IMR-90 (cell line): ENCODE measurements at regions not wholly inside any gene's neighbourhood (a gene's known extent, or its start where the extent isn't known, plus 50 kb on each side); places are given as distances from the start of the nearest gene placed in this dataset.

ENCODE experiments used
- ATAC-seq: fragments of 200-7000 bp; cut with Tn5 transposase; 2 replicates; pipeline ENCODE4 v1.9.1; 2020; ENCODE audit warnings: low read depth, mild to moderate bottlenecking, moderate library complexity
- BruUV-seq: library from RNA; stranded (reverse); fragments of 400-500 nt; replicated peaks from 2 replicates; lab custom pipeline; 2021; lab: Mats Ljungman, UMichigan
- CTCF ChIA-PET: fragments of 300-600 bp; formaldehyde crosslinking; extraction: SDS; loops from one replicate; lab custom pipeline; 2021; ENCODE audit warnings: antibody characterized with exemption; lab: Yijun Ruan, JAX
- POLR2A ChIA-PET: fragments of 300-600 bp; sonication (Branson Sonifier 250); formaldehyde crosslinking; loops from one replicate; lab custom pipeline; 2022; ENCODE audit warnings: antibody characterized with exemption; ENCODE audit not compliant: unreplicated experiment; lab: Charles Lee
- DNase-seq: peaks from one replicate; pipeline ENCODE4 v3.0.0; 2013
- H2AFZ ChIP-seq: replicated peaks from 2 replicates; pipeline ENCODE3; 2013; ENCODE audit warnings: low read length, mild to moderate bottlenecking; ENCODE audit not compliant: poor library complexity
- H2AK5ac ChIP-seq: 2 replicates; pipeline ENCODE4 v1.6.1; 2013; ENCODE audit warnings: low read depth, low read length, inconsistent platforms
- H2AK9ac ChIP-seq: replicated peaks from 2 replicates; pipeline ENCODE3; 2013; ENCODE audit warnings: mild to moderate bottlenecking, low read depth, low read length, moderate library complexity; ENCODE audit not compliant: poor library complexity
- H2BK120ac ChIP-seq: 2 replicates; pipeline ENCODE4 v1.6.1; 2013; ENCODE audit warnings: low read depth, low read length, inconsistent platforms
- H2BK15ac ChIP-seq: 3 replicates; pipeline ENCODE4 v1.6.1; 2013; ENCODE audit warnings: low read depth, low read length, inconsistent platforms
- H2BK20ac ChIP-seq: 2 replicates; pipeline ENCODE4 v1.6.1; 2013; ENCODE audit warnings: low read depth, mild to moderate bottlenecking, inconsistent platforms, low read length, moderate library complexity
- H2BK5ac ChIP-seq: 2 replicates; pipeline ENCODE4 v1.6.1; 2013; ENCODE audit warnings: mild to moderate bottlenecking, low read depth, low read length, inconsistent platforms; ENCODE audit not compliant: poor library complexity, severe bottlenecking
- H3K14ac ChIP-seq: replicated peaks from 2 replicates; pipeline ENCODE4 v1.6.1; 2013; ENCODE audit warnings: low read depth, low read length, inconsistent platforms
- H3K18ac ChIP-seq: 2 replicates; pipeline ENCODE4 v1.6.1; 2013; ENCODE audit warnings: low read depth, low read length, control low read depth
- H3K23ac ChIP-seq: 2 replicates; pipeline ENCODE4 v1.6.1; 2013; ENCODE audit warnings: low read depth, low read length, inconsistent platforms
- H3K27ac ChIP-seq: 2 replicates; pipeline ENCODE4 v1.5.1; 2013; ENCODE audit warnings: mild to moderate bottlenecking, control low read depth, low read length; ENCODE audit not compliant: insufficient read depth
- H3K27me3 ChIP-seq: 2 replicates; pipeline ENCODE4 v1.6.1; 2013; ENCODE audit warnings: low read length; ENCODE audit not compliant: control insufficient read depth, insufficient read depth
- H3K36me3 ChIP-seq: 2 replicates; pipeline ENCODE4 v1.6.1; 2013; ENCODE audit warnings: low read length, mixed read lengths; ENCODE audit not compliant: control insufficient read depth, insufficient read depth
- H3K4ac ChIP-seq: 2 replicates; pipeline ENCODE4 v1.6.1; 2013; ENCODE audit warnings: low read depth, low read length, inconsistent platforms
- H3K4me1 ChIP-seq: 2 replicates; pipeline ENCODE4 v1.6.1; 2013; ENCODE audit warnings: low read length, mixed read lengths; ENCODE audit not compliant: control insufficient read depth, insufficient read depth
- H3K4me2 ChIP-seq: 2 replicates; pipeline ENCODE4 v1.6.1; 2013; ENCODE audit warnings: low read depth, mild to moderate bottlenecking, control low read depth, low read length, moderate library complexity
- H3K4me3 ChIP-seq: 2 replicates; pipeline ENCODE4 v1.5.1; 2013; ENCODE audit warnings: low read depth, mild to moderate bottlenecking, control low read depth, low read length, moderate library complexity; ENCODE audit not compliant: insufficient read depth
- H3K56ac ChIP-seq: 2 replicates; pipeline ENCODE4 v1.6.1; 2013; ENCODE audit warnings: low read length, inconsistent platforms; ENCODE audit not compliant: insufficient read depth; ENCODE audit errors: extremely low read depth
- H3K79me1 ChIP-seq, 2 experiments: 2 replicates each; pipeline ENCODE4 v1.6.1; 2013; ENCODE audit warnings: low read length in 2 of 2, inconsistent platforms in 1 of 2, low read depth in 1 of 2
- H3K9ac ChIP-seq: 2 replicates; pipeline ENCODE4 v1.6.1; 2013; ENCODE audit warnings: low read depth, low read length, control low read depth
- H3K9me1 ChIP-seq: 2 replicates; pipeline ENCODE4 v1.6.1; 2013; ENCODE audit warnings: low read length, inconsistent platforms; ENCODE audit not compliant: insufficient read depth
- H3K9me3 ChIP-seq: 2 replicates; pipeline ENCODE4 v1.6.1; 2013; ENCODE audit warnings: low read length; ENCODE audit not compliant: control insufficient read depth, insufficient read depth
- H4K20me1 ChIP-seq: 2 replicates; pipeline ENCODE4 v1.6.1; 2013; ENCODE audit warnings: low read length, inconsistent platforms; ENCODE audit not compliant: insufficient read depth
- H4K5ac ChIP-seq: 2 replicates; pipeline ENCODE4 v1.6.1; 2013; ENCODE audit warnings: mild to moderate bottlenecking, low read depth, low read length, control low read depth
- H4K8ac ChIP-seq, 2 experiments: 2 replicates each; pipeline ENCODE4 v1.6.1; 2013; ENCODE audit warnings: low read depth in 2 of 2, low read length in 2 of 2, control low read depth in 1 of 2, inconsistent platforms in 1 of 2
- H4K91ac ChIP-seq: 2 replicates; pipeline ENCODE4 v1.6.1; 2013; ENCODE audit warnings: low read depth, low read length, inconsistent platforms; ENCODE audit not compliant: insufficient read depth
- BHLHE40 ChIP-seq: fragments of 150-350 bp; IDR thresholded peaks from 2 replicates; pipeline ENCODE4 v1.6.1; 2016; ENCODE audit warnings: mild to moderate bottlenecking, low read depth, low read length
- CEBPB ChIP-seq: IDR thresholded peaks from 2 replicates; pipeline ENCODE4 v1.6.1; 2012; ENCODE audit warnings: low read depth, low read length, improper control_type of control experiment
- CHD1 ChIP-seq: IDR thresholded peaks from 2 replicates; pipeline ENCODE4 v1.6.1; 2012; ENCODE audit warnings: low read depth, low read length, improper control_type of control experiment
- FOS ChIP-seq: fragments of 150-350 bp; IDR thresholded peaks from 2 replicates; pipeline ENCODE4 v1.6.1; 2016; ENCODE audit warnings: low read depth, low read length
- MAFK ChIP-seq: IDR thresholded peaks from 2 replicates; pipeline ENCODE4 v1.6.1; 2012; ENCODE audit warnings: low read depth, low read length, improper control_type of control experiment
- MAZ ChIP-seq: IDR thresholded peaks from 2 replicates; pipeline ENCODE4 v1.6.1; 2012; ENCODE audit warnings: low read depth, mild to moderate bottlenecking, low read length, improper control_type of control experiment, moderate library complexity, borderline replicate concordance
- MXI1 ChIP-seq: IDR thresholded peaks from 2 replicates; pipeline ENCODE4 v1.6.1; 2012; ENCODE audit warnings: low read depth, mild to moderate bottlenecking, low read length, moderate library complexity, borderline replicate concordance
- NFE2L2 ChIP-seq: fragments of 150-350 bp; IDR thresholded peaks from 2 replicates; pipeline ENCODE4 v1.6.1; 2016; ENCODE audit warnings: low read depth, mild to moderate bottlenecking, low read length
- POLR2A ChIP-seq: IDR thresholded peaks from 2 replicates; pipeline ENCODE4 v1.6.1; 2012; ENCODE audit warnings: mild to moderate bottlenecking, low read depth, low read length
- RAD21 ChIP-seq: IDR thresholded peaks from 2 replicates; pipeline ENCODE4 v1.6.1; 2012; ENCODE audit warnings: low read length, improper control_type of control experiment
- RCOR1 ChIP-seq: IDR thresholded peaks from 2 replicates; pipeline ENCODE4 v1.6.1; 2012; ENCODE audit warnings: mild to moderate bottlenecking, low read length, improper control_type of control experiment; ENCODE audit not compliant: insufficient replicate concordance
- RFX5 ChIP-seq: IDR thresholded peaks from 2 replicates; pipeline ENCODE4 v1.8.0; 2012; ENCODE audit warnings: low read depth, mild to moderate bottlenecking, low read length, moderate library complexity
- SMC3 ChIP-seq: fragments of 150-350 bp; IDR thresholded peaks from 2 replicates; pipeline ENCODE4 v1.6.1; 2016; ENCODE audit warnings: low read depth, mild to moderate bottlenecking, antibody characterized with exemption, low read length, moderate library complexity
- WGBS, 2 experiments: methylation state at CpG; one replicate each; pipeline versions ENCODE4 v1.1.5 to v1.1.7; 2013; ENCODE audit warnings: missing lambda C conversion rate in 2 of 2; ENCODE audit not compliant: insufficient read length in 1 of 2; ENCODE audit errors: extremely low coverage in 2 of 2; 5-methylcytosine and 5-hydroxymethylcytosine counted together
- dilution Hi-C: fragments of 300-500 bp; cut with HindIII; formaldehyde crosslinking; loops from one replicate; pipeline ENCODE4 v1.14.3; 2018; ENCODE audit warnings: low sequenced_read_pairs; ENCODE audit not compliant: unreplicated experiment
- in situ Hi-C: fragments of 300-500 bp; cut with MboI; formaldehyde crosslinking; loops from 3 replicates; pipeline ENCODE4 v1.14.3; 2019; ENCODE audit warnings: low sequenced_read_pairs, inconsistent platforms, mixed read lengths
- intact Hi-C: fragments of 100-400 bp; cut with micrococcal nuclease; formaldehyde crosslinking; loops from 2 replicates; pipeline ENCODE4 v1.10.0; 2022
- TF ChIP-seq, protein P1 (sequence below): fragments of 150-350 bp; IDR thresholded peaks from 2 replicates; pipeline ENCODE4 v1.6.1; 2016; ENCODE audit warnings: low read depth, mild to moderate bottlenecking, low read length, moderate library complexity, borderline replicate concordance
- TF ChIP-seq, protein P2 (sequence below): conservative IDR thresholded peaks from 2 replicates; pipeline ENCODE4 v1.5.1; 2012; ENCODE audit warnings: mild to moderate bottlenecking, low read depth, low read length, improper control_type of control experiment
- TF ChIP-seq, protein P3 (sequence below): fragments of 150-350 bp; IDR thresholded peaks from 2 replicates; pipeline ENCODE4 v1.6.1; 2017; ENCODE audit warnings: mild to moderate bottlenecking, antibody characterized with exemption, low read length, low read depth

DNA sequence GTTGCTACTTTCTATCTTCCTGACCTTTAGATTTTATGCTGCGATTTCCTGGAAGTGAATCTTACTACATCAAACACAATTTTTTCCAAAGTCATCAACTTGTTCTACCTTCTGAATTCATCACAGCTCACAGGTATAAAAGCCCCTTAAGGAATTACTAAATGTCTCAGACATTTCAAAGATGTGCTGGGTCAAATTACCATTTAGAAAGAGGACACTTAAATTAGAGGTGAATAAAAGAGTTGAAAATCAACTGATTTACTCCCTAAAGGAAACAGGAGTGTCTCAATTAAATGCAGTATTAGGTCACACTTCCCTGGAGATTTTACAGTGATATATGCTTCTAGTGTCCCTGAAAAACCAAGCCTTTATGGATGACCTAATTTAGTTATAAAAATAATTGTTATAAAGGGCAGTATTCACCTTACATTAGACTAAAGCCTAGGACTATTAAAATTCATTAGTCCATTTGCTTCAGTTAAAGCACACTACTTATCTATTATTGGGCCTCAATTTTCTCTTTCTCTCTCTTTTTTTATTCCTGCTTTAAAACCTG is 128.8 kb downstream of the GMNC start:
- H4K20me1 ChIP-seq: no peaks in the 10 kb centered on the region
- CTCF ChIA-PET: no interaction called here
- H3K4me2 ChIP-seq: no peak overlapping the region
- POLR2A ChIA-PET: no interaction called here
- no peaks in the 10 kb centered on the region for H3K36me3 ChIP-seq
- dilution Hi-C loops (no loop called here), in situ Hi-C loops (no loop called here), intact Hi-C loops (no loop called here)
- H2AFZ ChIP-seq: no peak overlapping the region
- H2AK9ac ChIP-seq: no peak overlapping the region
- H3K9me1 ChIP-seq: no peaks in the 10 kb centered on the region
- no peak overlapping the region for H2BK20ac ChIP-seq
- no peak for ATAC-seq
- no peak overlapping the region for H3K9ac ChIP-seq
- H3K9me3 ChIP-seq: no peaks in the 10 kb centered on the region
- H3K4me3 ChIP-seq: no peak overlapping the region
- no peak overlapping the region for H2AK5ac ChIP-seq
- H3K79me1 ChIP-seq: no peaks in the 10 kb centered on the region
- H3K23ac ChIP-seq: no peak overlapping the region
- no peak overlapping the region for H4K91ac ChIP-seq
- H3K27me3 ChIP-seq: no peaks in the 10 kb centered on the region
- H2BK5ac ChIP-seq: no peak overlapping the region
- BruUV-seq: no TSS peak
- H3K56ac ChIP-seq: no peak overlapping the region
- H3K4ac ChIP-seq: no peak overlapping the region
- no peak overlapping the region for H3K18ac ChIP-seq
- DNase-seq: no peak
- H4K8ac ChIP-seq: no peak overlapping the region
- no CpG with 5 or more reads among the region's 1 CpG for WGBS, 2 experiments
- no peak overlapping the region for H2BK120ac ChIP-seq
- no peak overlapping the region for H4K5ac ChIP-seq
- H3K4me1 ChIP-seq: no peaks in the 10 kb centered on the region
- no peak overlapping the region for H3K14ac ChIP-seq
- H3K27ac ChIP-seq: no peak overlapping the region
- H2BK15ac ChIP-seq: no peak overlapping the region
- TF ChIP-seq, protein P1, sequence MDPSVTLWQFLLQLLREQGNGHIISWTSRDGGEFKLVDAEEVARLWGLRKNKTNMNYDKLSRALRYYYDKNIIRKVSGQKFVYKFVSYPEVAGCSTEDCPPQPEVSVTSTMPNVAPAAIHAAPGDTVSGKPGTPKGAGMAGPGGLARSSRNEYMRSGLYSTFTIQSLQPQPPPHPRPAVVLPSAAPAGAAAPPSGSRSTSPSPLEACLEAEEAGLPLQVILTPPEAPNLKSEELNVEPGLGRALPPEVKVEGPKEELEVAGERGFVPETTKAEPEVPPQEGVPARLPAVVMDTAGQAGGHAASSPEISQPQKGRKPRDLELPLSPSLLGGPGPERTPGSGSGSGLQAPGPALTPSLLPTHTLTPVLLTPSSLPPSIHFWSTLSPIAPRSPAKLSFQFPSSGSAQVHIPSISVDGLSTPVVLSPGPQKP: no peak
- no peak for TF ChIP-seq MAZ
- TF ChIP-seq MAFK: no peak
- no peak for TF ChIP-seq CEBPB
- no peak for TF ChIP-seq SMC3
- no peak for TF ChIP-seq NFE2L2
- TF ChIP-seq, protein P2, sequence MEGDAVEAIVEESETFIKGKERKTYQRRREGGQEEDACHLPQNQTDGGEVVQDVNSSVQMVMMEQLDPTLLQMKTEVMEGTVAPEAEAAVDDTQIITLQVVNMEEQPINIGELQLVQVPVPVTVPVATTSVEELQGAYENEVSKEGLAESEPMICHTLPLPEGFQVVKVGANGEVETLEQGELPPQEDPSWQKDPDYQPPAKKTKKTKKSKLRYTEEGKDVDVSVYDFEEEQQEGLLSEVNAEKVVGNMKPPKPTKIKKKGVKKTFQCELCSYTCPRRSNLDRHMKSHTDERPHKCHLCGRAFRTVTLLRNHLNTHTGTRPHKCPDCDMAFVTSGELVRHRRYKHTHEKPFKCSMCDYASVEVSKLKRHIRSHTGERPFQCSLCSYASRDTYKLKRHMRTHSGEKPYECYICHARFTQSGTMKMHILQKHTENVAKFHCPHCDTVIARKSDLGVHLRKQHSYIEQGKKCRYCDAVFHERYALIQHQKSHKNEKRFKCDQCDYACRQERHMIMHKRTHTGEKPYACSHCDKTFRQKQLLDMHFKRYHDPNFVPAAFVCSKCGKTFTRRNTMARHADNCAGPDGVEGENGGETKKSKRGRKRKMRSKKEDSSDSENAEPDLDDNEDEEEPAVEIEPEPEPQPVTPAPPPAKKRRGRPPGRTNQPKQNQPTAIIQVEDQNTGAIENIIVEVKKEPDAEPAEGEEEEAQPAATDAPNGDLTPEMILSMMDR: no peak
- no peak for TF ChIP-seq CHD1
- no peak for TF ChIP-seq POLR2A
- TF ChIP-seq RFX5: no peak
- no peak for TF ChIP-seq MXI1
- no peak for TF ChIP-seq RAD21
- TF ChIP-seq BHLHE40: no peak
- TF ChIP-seq, protein P3, sequence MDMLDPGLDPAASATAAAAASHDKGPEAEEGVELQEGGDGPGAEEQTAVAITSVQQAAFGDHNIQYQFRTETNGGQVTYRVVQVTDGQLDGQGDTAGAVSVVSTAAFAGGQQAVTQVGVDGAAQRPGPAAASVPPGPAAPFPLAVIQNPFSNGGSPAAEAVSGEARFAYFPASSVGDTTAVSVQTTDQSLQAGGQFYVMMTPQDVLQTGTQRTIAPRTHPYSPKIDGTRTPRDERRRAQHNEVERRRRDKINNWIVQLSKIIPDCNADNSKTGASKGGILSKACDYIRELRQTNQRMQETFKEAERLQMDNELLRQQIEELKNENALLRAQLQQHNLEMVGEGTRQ: no peak
- TF ChIP-seq FOS: no peak
- TF ChIP-seq RCOR1: no peak
